SU-DHL-6 (cell line): ENCODE measurements at regions not wholly inside any gene's neighbourhood (a gene's known extent, or its start where the extent isn't known, plus 50 kb on each side); places are given as distances from the start of the nearest gene placed in this dataset.

ENCODE experiments used
- H2AFZ ChIP-seq: fragments of 200-600 bp; sonication (generic); 2 replicates; pipeline ENCODE4 v1.6.1; 2014; ENCODE audit warnings: low read depth, mild to moderate bottlenecking, moderate library complexity, mixed read lengths, antibody characterized with exemption, low read length; ENCODE audit not compliant: severe bottlenecking
- H3F3A ChIP-seq: fragments of 200-600 bp; shearing (Covaris generic); 2 replicates; pipeline ENCODE4 v1.6.0; 2016; ENCODE audit warnings: antibody characterized with exemption, mild to moderate bottlenecking; ENCODE audit not compliant: insufficient read depth
- H3K27ac ChIP-seq: fragments of 200-600 bp; sonication (generic); 2 replicates; pipeline ENCODE4 v1.5.1; 2016; ENCODE audit warnings: low read depth, mild to moderate bottlenecking, low read length, moderate library complexity, mixed read lengths
- H3K27me3 ChIP-seq: fragments of 200-600 bp; sonication (generic), shearing (Covaris generic); 2 replicates; pipeline ENCODE4 v1.6.0; 2014; ENCODE audit warnings: mild to moderate bottlenecking, low read length
- H3K36me3 ChIP-seq: fragments of 200-600 bp; sonication (generic); 2 replicates; pipeline ENCODE4 v1.6.1; 2014; ENCODE audit warnings: mild to moderate bottlenecking, low read length, mixed read lengths
- H3K4me2 ChIP-seq: fragments of 300-600, 200-600 bp; shearing (Covaris generic), sonication (generic); 2 replicates; pipeline ENCODE4 v1.6.0; 2014; ENCODE audit warnings: low read length, low read depth, mild to moderate bottlenecking; ENCODE audit not compliant: poor library complexity, severe bottlenecking
- H3K4me3 ChIP-seq: fragments of 200-600 bp; sonication (generic); 2 replicates; pipeline ENCODE4 v1.5.1; 2014; ENCODE audit warnings: antibody characterized with exemption, low read length, mild to moderate bottlenecking, mixed read lengths; ENCODE audit not compliant: insufficient read depth, poor library complexity, severe bottlenecking
- H3K79me2 ChIP-seq: fragments of 200-600 bp; sonication (generic); 2 replicates; pipeline ENCODE4 v1.6.1; 2014; ENCODE audit warnings: mild to moderate bottlenecking, low read length, moderate library complexity; ENCODE audit not compliant: insufficient read depth
- H3K9ac ChIP-seq: fragments of 200-600 bp; sonication (generic); 2 replicates; pipeline ENCODE4 v1.7.0; 2014; ENCODE audit warnings: mild to moderate bottlenecking, low read length
- H3K9me2 ChIP-seq: fragments of 200-600 bp; sonication (generic); replicated peaks from 2 replicates; pipeline ENCODE4 v1.6.1; 2014; ENCODE audit warnings: low read length; ENCODE audit not compliant: insufficient read depth
- H3K9me3 ChIP-seq: fragments of 200-600 bp; sonication (generic); 2 replicates; pipeline ENCODE4 v1.6.1; 2014; ENCODE audit warnings: low read length, mixed read lengths; ENCODE audit not compliant: insufficient read depth
- H4K20me1 ChIP-seq: fragments of 200-600 bp; sonication (generic); 2 replicates; pipeline ENCODE4 v1.6.1; 2014; ENCODE audit warnings: low read depth, mild to moderate bottlenecking, antibody characterized with exemption, low read length, moderate library complexity, mixed read lengths
- CTCF ChIP-seq: fragments of 200-600 bp; sonication (generic); IDR thresholded peaks from one replicate; pipeline ENCODE4 v1.5.1; 2017; ENCODE audit warnings: antibody characterized with exemption, mild to moderate bottlenecking, low read length, moderate library complexity; ENCODE audit not compliant: insufficient read depth, poor library complexity, severe bottlenecking
- EZH2phosphoT487 ChIP-seq: fragments of 200-600 bp; sonication (generic), shearing (Covaris generic); conservative IDR thresholded peaks from 2 replicates; pipeline ENCODE4 v1.6.1; 2018; ENCODE audit warnings: mild to moderate bottlenecking, antibody characterized with exemption, low read length, moderate library complexity, mixed read lengths

GRCh38 chr15:79495775-79496174, 63.6 kb downstream of the MINAR1 start:
- H3K79me2 ChIP-seq: no peaks in the 10 kb centered on the region
- H3K9me2 ChIP-seq: no peaks in the 10 kb centered on the region
- H3K4me3 ChIP-seq: no peak overlapping the region
- TF ChIP-seq CTCF: no peak
- no peak for TF ChIP-seq EZH2phosphoT487
- H2AFZ ChIP-seq: no peak overlapping the region
- H4K20me1 ChIP-seq: no peaks in the 10 kb centered on the region
- H3K4me2 ChIP-seq: no peak overlapping the region
- no peak overlapping the region for H3K9ac ChIP-seq
- no peaks in the 10 kb centered on the region for H3K27me3 ChIP-seq
- H3K36me3 ChIP-seq: no peaks in the 10 kb centered on the region
- no peaks in the 10 kb centered on the region for H3K9me3 ChIP-seq
- no peaks in the 10 kb centered on the region for H3F3A ChIP-seq
- no peak overlapping the region for H3K27ac ChIP-seq

GRCh38 chr15:79496838-79497237, 64.7 kb downstream of the MINAR1 start:
- H4K20me1 ChIP-seq: no peaks in the 10 kb centered on the region
- no peaks in the 10 kb centered on the region for H3F3A ChIP-seq
- no peaks in the 10 kb centered on the region for H3K36me3 ChIP-seq
- H3K27me3 ChIP-seq: no peaks in the 10 kb centered on the region
- H3K9me3 ChIP-seq: no peaks in the 10 kb centered on the region
- H3K9ac ChIP-seq: no peak overlapping the region
- H3K79me2 ChIP-seq: no peaks in the 10 kb centered on the region
- no peaks in the 10 kb centered on the region for H3K9me2 ChIP-seq
- no peak for TF ChIP-seq EZH2phosphoT487
- TF ChIP-seq CTCF: no peak
- no peak overlapping the region for H3K27ac ChIP-seq
- H3K4me3 ChIP-seq: no peak overlapping the region
- no peak overlapping the region for H2AFZ ChIP-seq
- no peak overlapping the region for H3K4me2 ChIP-seq

- Histone ChIP-seq H3F3A (no peaks in the 10 kb centered on the region), H3K79me2 (no peaks in the 10 kb centered on the region), H3K9me3 (no peaks in the 10 kb centered on the region), H4K20me1 (no peaks in the 10 kb centered on the region), H3K27me3 (no peaks in the 10 kb centered on the region), H3K36me3 (no peaks in the 10 kb centered on the region), H3K4me3 (no peak overlapping the region), H3K4me2 (no peak overlapping the region), H3K9ac (no peak overlapping the region), H2AFZ (no peak overlapping the region), H3K9me2 (no peaks in the 10 kb centered on the region), H3K27ac (no peak overlapping the region)
- no peak for TF ChIP-seq CTCF
- TF ChIP-seq EZH2phosphoT487: no peak
These were observed 69.0 kb downstream of the MINAR1 start for GRCh38 chr15:79501086-79501485.
